Mucosa of gallbladder (tissue), 1 donor: ENCODE measurements at regions not wholly inside any gene's neighbourhood (a gene's known extent, or its start where the extent isn't known, plus 50 kb on each side); places are given as distances from the start of the nearest gene placed in this dataset.
"Not testable (repeated sequence)": the region's sequence is repeated elsewhere in the genome, so short reads cannot be mapped to it uniquely, and the experiment has no call there.

Experiments used
- DNase-seq: peaks from one replicate; pipeline ENCODE4 v3.0.0-alpha.2; 2020; ENCODE audit warnings: low spot score
- donor health status: DM: no; HTN: no; CAD: no.

DNA sequence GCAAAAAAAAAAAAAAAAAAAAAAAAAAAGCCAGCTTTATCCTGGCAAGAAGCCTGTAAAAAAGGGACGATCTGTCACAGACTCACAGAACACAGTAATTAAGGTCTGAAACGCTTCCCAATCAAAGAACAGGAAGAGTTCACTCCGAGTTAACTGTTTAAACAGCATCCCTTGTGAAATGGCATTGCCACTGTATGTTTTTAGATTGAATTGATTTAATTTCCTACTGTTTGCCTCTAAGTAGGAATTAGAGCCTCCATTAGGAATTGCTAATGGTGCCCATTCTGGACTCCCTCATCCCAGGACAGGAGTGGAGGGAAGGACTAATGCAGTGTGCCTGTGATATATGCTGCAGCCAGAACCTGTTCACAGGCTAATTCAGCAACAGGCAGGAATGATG is 370.8 kb downstream of the RWDD3 start:
- DNase-seq = no peak

DNA sequence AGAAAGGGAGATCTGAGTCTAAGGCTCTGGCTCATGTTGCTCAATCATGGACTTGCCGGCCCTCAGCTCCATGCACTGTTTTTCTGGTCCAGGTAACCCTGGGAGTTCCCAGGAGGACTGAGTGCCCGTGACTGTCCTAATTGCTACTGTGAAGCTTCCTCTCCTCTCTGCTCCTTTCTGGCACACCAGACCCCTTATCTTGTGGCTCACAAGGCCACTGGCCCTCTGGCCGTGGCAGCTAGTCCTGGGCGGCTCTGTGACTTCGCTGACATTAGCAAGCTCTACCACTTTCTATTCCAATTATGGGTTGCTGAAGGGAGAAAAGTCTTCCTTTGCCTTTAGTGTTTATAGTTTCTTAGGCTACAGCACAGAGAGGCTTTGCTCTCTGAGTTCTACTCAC is 380.2 kb downstream of the RWDD3 start:
- DNase-seq = no peak

DNA sequence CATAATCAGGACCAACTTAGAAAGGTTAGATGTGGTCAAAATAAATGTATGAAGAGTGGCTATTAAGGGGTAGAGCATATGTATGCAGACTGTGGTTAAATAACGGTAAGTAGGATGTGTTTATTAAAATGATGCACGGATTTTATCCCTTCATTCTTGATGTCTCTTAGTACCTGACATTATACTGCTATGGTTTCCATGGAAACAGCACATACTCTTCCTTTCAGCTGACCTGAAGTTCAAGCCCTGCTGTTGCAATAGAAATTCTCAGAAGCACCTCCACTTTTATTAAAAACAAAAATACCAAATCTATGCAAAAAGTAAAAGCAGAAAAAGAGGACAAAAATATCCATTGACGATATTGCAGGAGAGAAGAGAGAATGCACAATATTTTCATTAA is 381.4 kb downstream of the RWDD3 start:
- no peak for DNase-seq

DNA sequence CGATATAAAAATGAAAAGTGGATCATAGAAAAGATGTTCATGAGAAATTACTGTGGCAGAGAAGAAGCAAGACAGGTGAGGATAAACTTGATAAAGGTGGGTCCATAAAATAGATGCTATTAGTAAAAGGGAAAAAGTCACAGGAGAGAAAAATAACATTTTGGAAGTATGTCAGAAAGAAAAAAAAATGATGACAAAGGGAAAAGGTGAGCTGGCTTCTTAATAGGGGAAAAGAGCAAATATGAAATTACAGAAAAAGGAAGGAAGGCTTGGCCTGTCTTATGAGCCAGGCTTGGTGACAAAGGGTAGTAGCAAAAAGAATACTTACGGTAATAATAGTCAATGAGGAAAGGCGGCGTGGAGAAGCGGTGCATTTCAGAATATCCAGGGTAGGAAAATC is 386.1 kb downstream of the RWDD3 start:
- no peak for DNase-seq

DNA sequence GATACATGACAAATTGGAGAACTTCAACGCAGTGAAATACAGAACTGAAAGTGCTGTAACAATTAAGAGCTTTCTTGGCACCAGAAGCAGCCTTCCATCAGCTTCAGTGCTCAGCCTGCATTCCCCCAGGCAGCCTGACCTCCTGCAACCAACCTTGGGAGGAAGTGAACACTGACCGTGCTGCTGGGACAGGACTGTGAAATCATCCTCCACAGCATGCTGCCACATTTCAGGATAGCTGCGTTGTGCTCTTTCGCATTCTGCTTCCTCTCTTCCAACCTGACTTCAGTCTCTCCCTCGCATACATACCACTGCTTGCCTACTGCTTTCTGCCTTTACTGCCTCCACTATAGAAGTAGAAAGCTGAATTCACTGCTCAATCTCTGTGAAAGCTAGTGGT is 388.6 kb downstream of the RWDD3 start:
- DNase-seq = no peak

DNA sequence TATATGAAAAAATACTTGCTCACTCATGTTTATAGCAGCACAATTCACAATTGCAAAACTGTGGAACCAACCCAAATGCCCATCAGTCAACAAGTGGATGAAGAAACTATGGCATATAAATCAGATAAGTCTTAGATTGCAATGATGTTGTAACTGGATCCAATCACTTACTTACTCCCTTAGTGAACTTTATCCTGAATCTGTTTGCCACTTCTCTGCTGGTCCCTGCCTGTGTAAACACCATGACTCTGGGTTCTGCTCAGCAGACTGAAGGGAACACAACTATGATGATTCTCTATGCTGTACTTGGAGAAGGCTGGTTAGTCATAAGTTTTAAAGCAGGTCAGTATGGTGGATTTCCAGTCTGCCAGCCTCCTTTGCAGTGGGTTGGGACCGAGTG is 391.2 kb downstream of the RWDD3 start:
- no peak for DNase-seq

DNA sequence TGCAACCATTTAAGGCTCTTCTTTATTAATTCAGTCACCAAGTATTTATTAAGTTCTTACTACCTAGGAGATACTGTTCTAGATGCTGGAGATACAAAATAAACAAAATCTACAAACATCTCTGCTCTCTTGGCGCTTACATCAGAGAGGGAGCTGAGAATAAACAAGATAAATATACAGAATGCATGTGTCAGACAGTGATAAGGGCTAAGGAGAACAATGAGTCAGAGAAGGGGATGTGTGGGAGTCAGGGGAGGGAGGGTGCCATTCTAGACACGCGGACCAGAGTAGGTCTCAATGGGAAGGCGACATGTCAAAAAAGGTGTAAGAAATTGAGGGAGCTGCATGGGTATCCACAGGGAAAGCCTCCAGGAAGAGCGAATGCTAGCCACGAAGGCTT is 393.2 kb downstream of the RWDD3 start:
- DNase-seq = no peak

DNA sequence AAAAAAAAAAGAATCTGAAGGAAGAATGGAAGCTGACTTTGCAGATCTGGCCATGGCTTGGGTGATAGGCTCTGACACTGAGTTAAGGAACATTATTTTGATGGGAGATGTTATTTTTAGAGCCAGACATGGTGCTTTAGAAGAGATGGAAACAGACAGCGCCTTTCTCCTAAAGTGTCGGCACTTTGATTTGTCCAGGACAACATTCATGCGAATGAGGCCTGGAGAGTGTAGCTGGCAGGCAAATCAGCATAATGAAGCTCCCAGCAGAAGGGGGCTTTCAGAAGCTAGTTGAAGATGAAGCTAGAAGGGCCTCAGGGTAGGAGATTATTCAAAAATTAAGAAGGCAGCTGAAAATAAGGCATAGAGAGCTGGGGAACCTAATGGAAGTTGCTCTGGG is 397.7 kb downstream of the RWDD3 start:
- DNase-seq = no peak

DNA sequence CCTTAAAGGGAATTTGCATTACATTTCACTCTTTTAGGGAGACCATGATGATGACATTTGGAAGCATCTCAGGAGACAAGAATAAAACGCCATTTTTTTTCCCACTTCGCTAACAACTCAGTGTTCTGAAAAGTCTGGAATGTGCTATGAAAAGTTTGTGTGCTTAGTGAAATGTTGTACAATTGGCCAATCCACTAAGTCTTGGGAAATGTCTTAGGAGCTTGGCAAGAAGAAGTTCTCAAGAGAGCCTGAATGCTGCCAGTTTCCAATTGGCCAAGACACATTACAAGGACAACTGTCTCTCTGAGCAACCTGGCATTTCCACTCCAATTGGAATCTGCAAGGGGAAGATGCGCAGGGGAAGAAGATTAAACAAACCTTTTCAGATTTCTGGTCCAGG is 401.8 kb downstream of the RWDD3 start:
- no peak for DNase-seq

DNA sequence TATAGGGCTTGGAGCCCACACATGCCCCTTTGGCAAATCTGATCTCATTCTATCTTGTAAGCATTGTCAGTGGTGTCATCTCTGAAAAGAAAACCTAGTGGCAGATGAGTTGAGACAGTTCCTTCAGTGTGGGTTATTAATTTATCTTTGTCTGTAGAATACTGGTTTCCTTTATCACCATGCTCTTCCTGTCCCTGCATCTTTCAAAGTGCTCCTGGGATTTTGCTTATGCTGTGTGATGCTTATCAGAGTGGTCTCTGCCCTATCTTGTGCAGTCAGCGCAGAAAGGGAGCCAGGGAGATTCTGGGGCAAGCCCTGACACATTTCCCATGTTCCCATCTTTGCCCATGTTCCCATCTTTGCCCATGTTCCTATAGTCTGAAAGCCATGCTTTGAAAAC is 402.9 kb downstream of the RWDD3 start:
- no peak for DNase-seq

DNA sequence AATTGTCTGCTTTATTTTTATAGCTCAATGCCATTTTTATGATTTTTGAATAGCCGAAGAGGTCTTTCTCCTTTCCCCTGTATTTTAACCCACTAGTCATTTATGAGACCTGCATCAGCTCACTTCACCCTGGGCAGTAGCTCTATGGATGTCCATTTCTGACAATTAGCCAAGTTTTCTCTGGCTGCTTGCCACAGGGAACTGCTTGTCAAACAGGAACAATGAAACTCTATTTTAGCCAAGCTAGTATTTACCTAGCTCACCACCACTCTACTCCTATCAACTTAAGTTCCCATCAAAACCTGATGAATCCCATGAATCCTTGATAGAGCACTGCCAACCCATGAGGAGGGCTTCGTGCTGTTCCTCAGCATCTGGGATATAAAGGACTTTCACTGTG is 406.7 kb downstream of the RWDD3 start:
- peak; percentile 84 for DNase-seq

DNA sequence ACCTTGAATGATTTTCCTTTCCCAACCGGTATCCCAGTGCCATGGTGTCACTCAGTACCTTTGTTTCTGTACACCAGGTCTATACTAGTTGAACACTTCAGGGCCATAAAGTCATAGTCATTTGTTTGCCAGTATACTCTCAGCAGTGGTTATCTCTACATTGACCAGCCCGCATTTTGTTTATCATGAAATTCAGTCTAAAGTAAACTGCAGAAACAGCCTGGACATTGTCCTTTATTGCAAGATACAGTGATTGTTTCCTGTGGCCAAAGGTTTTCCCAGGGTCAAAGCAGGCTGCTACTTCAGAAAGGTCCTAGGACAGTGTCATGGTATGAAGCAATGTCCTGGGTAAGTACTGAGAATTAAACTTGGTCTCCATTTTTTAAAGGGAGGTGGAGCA is 407.4 kb downstream of the RWDD3 start:
- peak; percentile 11 for DNase-seq

DNA sequence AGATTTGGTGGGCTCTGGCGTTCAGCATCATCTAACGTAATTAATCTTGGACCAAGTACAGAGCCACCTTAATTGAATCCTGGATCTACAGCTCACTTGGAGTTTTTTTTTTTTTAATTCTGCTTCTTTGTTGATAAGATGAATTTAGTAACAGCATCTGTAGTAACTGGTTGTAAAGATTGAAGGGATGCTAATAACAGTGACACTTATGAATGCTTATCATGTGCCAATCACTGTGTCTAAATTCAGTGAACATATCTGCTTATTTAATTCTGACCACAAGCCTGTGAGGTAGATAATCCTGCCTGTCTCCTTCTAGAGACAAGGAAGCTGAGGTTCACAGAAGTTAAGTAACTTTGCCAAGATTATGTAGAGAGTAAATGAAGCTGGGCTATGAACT is 408.0 kb downstream of the RWDD3 start:
- DNase-seq = no peak

DNA sequence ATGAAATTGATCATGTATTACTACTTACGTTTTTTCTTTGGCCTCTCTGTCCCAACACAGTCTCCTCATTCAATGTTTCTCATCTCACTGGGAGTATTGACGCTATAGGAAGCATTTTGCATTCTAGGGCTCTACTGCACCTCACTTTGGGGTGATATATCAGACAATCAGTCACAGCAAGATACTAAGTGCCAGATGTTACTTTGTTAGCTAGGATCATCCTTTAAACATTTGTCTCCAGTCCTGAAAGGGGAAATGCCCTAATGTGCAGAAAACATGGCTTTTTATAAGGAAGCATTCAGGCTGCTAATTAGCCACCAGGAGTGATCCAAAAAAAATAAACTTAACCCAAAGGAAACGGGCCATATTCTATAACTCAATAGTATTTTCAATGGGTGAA is 409.1 kb downstream of the RWDD3 start:
- no peak for DNase-seq

DNA sequence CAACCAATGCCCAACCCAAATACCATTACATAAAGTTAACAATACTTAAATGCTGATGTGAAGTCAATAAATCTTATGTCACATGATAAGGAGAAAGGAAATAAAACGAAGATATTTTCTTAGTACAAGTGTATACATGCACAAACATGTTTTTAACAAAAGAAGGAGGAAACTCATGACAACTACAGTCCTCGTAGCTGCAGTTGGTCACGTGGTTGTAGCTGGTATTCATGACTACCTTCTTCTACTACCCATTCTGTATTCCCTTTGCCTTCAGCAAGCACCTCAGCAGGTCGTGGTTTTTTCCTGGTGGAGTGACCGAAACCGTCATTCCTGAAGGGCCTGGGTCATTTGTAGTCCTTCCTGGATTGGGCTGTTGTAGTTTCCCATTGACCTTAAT is 411.1 kb downstream of the RWDD3 start:
- DNase-seq = not testable (repeated sequence)

DNA sequence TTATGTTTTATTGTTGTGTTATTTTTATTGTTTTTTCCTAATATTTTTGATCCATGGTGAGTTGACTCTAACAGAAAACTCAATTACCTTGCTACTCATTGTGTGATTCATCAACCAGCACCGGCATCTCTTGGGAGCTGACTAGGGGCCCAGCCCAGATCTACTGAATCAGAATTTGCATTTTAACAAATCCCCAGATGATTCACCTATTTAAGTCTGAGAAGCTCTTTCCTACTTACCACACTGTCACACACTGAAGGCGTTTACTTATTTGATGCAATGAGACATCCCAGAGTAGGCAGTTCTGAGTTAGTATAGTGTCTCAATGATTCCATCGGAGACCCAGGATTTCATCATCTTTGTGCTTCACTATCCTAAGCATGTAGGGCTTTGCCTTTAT is 416.6 kb downstream of the RWDD3 start:
- no peak for DNase-seq

DNA sequence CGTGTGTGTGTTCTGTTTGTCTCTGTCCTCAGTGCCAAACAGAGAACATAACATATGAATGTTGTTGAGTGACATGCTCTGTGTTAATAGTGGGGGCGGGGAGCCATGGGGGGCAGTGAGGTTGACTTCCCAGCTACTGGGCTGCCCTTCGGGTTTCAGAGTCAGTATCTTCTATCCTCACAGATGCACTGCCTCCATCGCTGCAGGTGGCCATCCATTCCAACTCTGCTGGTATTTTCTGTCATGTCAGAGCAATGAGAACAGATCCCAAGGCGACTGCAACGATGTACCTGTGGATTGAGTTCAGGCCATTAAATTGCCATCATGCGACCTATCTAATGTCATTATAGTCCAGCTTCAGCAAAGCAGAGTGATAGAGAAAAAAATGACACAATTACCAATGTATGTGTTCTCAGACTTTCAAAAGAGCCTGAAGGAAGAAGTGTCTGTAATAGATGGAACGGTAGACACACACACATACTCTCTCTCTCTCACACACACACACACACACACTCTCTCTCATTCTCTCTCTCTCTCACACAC is 418.5 kb downstream of the RWDD3 start:
- DNase-seq = no peak

DNA sequence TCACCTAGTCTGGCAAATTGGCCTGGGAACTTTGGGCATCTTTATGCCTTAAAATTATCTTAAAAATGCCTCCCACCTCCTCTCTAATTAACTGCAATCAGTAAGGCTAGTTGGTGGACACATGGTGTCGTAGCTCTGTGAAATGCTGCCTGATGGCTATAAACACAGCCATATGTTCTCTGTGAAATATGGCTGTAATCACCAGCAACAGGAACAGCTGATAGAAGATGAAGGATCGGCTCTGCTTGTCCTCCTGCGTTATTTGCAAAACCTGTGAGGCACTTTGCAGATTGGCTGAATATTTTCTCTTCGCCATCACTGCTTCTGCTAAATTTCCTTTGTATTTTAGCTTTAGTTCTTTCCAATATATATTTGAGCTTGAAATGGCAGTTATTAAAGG is 419.6 kb downstream of the RWDD3 start:
- DNase-seq = no peak

DNA sequence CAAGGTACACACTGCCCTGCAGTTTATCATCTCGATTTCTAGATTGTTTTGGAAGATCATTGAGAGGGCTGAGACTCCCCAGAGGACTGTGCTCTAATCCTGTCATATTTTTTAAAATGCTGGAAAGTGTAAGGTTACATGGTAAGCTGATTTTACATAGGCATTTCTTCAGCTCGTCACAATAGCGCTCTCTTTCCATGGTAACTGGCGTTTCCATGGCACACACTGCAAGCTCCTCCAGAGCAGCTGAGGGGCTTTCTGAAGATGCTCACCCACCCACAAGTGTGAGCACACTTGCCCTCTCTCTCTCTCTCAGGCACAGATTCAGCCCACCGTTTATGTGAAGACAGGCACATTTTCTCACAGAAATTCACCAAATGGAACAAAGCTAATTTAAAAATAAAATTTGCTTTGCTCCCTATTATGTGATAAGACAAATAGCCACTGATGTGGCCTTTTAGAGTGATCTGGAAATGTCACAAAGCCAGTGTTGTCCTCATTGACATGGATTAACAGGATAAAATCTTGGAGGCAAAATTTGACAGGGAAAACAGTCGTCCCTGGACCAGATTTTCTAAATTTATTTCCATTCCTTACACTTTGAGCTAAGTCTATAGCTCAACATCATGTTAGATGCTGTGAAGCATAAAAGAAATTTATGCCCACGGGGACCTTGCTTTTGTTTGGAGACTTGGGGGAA is 421.5 kb downstream of the RWDD3 start:
- no peak for DNase-seq

DNA sequence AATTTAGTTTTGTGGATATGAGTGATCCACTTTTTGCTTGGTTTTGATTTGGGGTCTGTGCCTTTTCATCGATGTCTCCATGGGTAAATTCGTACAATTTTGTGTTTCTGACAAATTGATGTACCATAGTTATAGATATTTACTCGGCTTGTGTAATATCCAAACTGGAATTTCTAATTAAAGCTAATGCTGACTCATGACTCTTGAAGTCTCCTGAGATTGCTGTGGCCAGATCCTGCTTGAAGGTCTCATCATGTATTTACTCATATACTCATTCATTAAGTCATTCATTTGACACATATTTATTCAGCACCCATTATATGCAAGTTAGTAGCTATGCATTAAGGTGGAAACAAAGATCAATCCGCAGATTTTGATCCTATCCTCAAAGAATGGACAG is 423.2 kb downstream of the RWDD3 start:
- DNase-seq = no peak

DNA sequence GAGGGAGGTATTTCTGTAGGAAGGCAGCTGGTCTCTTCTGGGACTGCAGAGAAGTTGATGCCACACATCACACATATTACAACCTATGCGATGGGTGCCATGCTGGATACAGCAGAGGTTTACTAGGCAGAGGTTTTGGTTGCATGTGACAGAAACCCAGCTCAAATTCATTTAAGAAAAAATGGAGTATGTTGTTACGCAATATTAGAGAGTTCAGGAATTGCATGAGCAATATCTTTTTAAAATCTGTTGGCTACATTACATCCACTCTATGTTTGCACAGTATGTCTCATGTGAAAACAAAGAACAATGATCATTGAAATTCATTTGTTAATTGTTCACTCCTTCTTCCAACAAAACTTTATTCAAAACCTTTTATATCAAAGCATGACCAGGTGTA is 425.2 kb downstream of the RWDD3 start:
- no peak for DNase-seq

DNA sequence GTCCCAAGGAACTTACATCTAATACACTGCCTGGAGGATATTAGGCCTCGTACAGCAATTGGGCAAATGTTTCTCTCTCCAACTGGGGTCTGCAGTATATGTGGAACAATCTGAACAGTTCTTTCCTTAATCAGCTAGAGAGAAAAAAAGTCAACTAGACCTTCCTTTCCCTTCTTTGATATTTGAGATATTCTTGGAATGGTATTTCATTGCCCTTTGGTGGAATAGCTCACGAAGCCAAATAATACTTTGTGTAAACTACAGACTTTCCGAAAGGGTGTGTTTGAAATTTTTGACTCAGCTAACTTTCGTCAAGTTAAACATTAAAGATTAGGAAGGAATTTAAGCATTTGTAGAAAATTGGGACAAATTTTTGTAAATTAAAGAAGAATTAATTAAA is 425.6 kb downstream of the RWDD3 start:
- DNase-seq = no peak

DNA sequence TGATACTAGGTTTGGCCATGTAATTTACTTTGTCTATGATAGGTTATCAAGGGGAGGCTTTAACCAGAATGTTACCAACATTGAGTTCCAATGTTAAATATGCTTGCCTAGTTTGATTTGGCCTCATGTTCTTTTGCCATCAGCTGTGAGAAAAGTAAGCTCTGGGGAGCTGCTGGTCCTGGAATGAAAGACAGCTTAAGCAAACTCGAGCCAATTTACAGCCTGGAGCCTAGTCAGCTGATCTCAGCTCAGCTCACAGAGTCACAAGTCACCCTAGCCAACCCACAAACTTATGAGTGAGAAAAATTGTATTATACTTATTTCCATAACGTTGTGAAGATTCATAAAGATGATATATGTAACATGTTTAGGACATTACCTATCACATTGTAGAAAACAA is 426.7 kb downstream of the RWDD3 start:
- DNase-seq = no peak

DNA sequence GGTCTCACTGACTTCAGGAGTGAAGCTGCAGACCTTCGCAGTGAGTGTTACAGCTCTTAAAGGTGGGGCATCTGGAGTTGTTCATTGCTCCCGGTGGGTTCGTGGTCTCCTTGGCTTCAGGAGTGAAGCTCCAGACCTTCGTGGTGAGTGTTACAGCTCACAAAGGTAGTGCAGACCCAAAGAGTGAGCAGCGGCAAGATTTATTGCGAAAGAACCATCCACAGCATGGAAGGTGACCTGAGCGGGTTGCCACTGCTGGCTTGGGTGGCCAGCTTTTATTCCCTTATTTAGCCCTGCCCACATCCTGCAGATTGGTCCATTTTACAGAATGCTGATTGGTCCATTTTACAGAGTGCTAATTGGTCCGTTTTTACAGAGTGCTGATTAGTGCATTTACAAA is 429.5 kb downstream of the RWDD3 start:
- DNase-seq = not testable (repeated sequence)
